Liver (tissue), 8 donors: ENCODE measurements at regions not wholly inside any gene's neighbourhood (a gene's known extent, or its start where the extent isn't known, plus 50 kb on each side); places are given as distances from the start of the nearest gene placed in this dataset.
A peak's percentile ranks its signal among the peaks of the same experiment; 100 is the strongest.

Experiments
- DNase-seq: peaks from one replicate; pipeline ENCODE4 v3.0.0-alpha.2; 2017; ENCODE audit warnings: low spot score
- H3K27ac ChIP-seq, 2 donors: one replicate each; pipeline ENCODE4 v1.7.0; 2013; ENCODE audit warnings: inconsistent platforms in 2 of 2, low read length in 2 of 2, control low read depth in 1 of 2, low read depth in 1 of 2, mild to moderate bottlenecking in 1 of 2
- H3K27me3 ChIP-seq, 4 donors: one replicate each; pipeline versions ENCODE4 v1.6.1 to v1.7.0; 2013; ENCODE audit warnings: low read length in 3 of 4, inconsistent platforms in 1 of 4, mild to moderate bottlenecking in 1 of 4, moderate library complexity in 1 of 4; ENCODE audit not compliant: control insufficient read depth in 4 of 4, insufficient read depth in 4 of 4
- H3K36me3 ChIP-seq, 4 donors: one replicate each; pipeline versions ENCODE4 v1.6.1 to v1.7.0; 2013; ENCODE audit warnings: low read length in 3 of 4, mild to moderate bottlenecking in 3 of 4, low read depth in 1 of 4, moderate library complexity in 1 of 4; ENCODE audit not compliant: control insufficient read depth in 4 of 4, insufficient read depth in 3 of 4
- H3K4me1 ChIP-seq, 4 donors: one replicate each; pipeline versions ENCODE4 v1.6.1 to v1.7.0; 2013; ENCODE audit warnings: low read length in 3 of 4, mild to moderate bottlenecking in 3 of 4, moderate library complexity in 1 of 4; ENCODE audit not compliant: control insufficient read depth in 4 of 4, insufficient read depth in 4 of 4
- H3K4me3 ChIP-seq, 3 donors: one replicate each; pipeline versions ENCODE4 v1.6.1 to v1.7.0; 2013; ENCODE audit warnings: low read length in 3 of 3, control low read depth in 1 of 3, low read depth in 1 of 3, mild to moderate bottlenecking in 1 of 3
- H3K9ac ChIP-seq, 2 donors: one replicate each; pipeline ENCODE4 v1.7.0; 2013; ENCODE audit warnings: low read length in 2 of 2, mild to moderate bottlenecking in 2 of 2, moderate library complexity in 2 of 2, control low read depth in 1 of 2, low read depth in 1 of 2
- H3K9me3 ChIP-seq, 4 donors: one replicate each; pipeline versions ENCODE4 v1.6.1 to v1.7.0; 2013; ENCODE audit warnings: low read length in 3 of 4; ENCODE audit not compliant: control insufficient read depth in 4 of 4
- CTCF ChIP-seq: fragments of 150-350 bp; IDR thresholded peaks from 2 replicates; pipeline ENCODE4 v1.5.1; 2017; ENCODE audit warnings: improper control_type of control experiment, low read depth, low read length; ENCODE audit not compliant: missing input control
- EGR1 ChIP-seq, 2 donors: IDR thresholded peaks; 2 replicates each; pipeline ENCODE4 v1.6.1; 2016 to 2018; ENCODE audit warnings: antibody characterized with exemption in 2 of 2, low read depth in 2 of 2
- FOXA1 ChIP-seq: IDR thresholded peaks from 2 replicates; pipeline ENCODE4 v1.6.1; 2016; ENCODE audit warnings: antibody characterized with exemption
- HNF4A ChIP-seq, 2 donors: conservative IDR thresholded peaks; 2 replicates each; pipeline ENCODE4 v1.6.1; 2016; ENCODE audit warnings: antibody characterized with exemption in 2 of 2, mild to moderate bottlenecking in 2 of 2
- JUND ChIP-seq, 2 donors: IDR thresholded peaks; 2 replicates each; pipeline ENCODE4 v1.6.1; 2016; ENCODE audit warnings: antibody characterized with exemption in 2 of 2
- RAD21 ChIP-seq, 2 donors: IDR thresholded peaks; 2 replicates each; pipeline ENCODE4 v1.6.1; 2016; ENCODE audit warnings: antibody characterized with exemption in 2 of 2, mild to moderate bottlenecking in 2 of 2
- TAF1 ChIP-seq: conservative IDR thresholded peaks from 2 replicates; pipeline ENCODE4 v1.6.1; 2016; ENCODE audit warnings: antibody characterized with exemption, mild to moderate bottlenecking
- YY1 ChIP-seq: IDR thresholded peaks from 2 replicates; pipeline ENCODE4 v1.6.1; 2016; ENCODE audit warnings: antibody characterized with exemption, mild to moderate bottlenecking
- WGBS: extraction: QIAGEN DNeasy Blood & Tissue Kit; methylation state at CpG from one replicate; pipeline ENCODE4 v1.1.7; 2013; 5-methylcytosine and 5-hydroxymethylcytosine counted together
- TF ChIP-seq, protein P1 (sequence below): IDR thresholded peaks from 2 replicates; pipeline ENCODE4 v1.6.1; 2016; ENCODE audit warnings: antibody characterized with exemption
- TF ChIP-seq, protein P2 (sequence below): IDR thresholded peaks from 2 replicates; pipeline ENCODE4 v1.6.1; 2016; ENCODE audit warnings: antibody characterized with exemption
- donor health status: healthy.
- donor health status: healthy.
- donor health status: healthy.
- donor health status: healthy.
- donor health status: healthy.

- H3K4me1 ChIP-seq, result no peaks in the 10 kb centered on the region
- H3K27ac ChIP-seq, result no peak overlapping the region
- peak; percentile 13 for DNase-seq
- H3K9me3 ChIP-seq, result no peaks in the 10 kb centered on the region
- no peak overlapping the region for H3K9ac ChIP-seq
- no peak for TF ChIP-seq YY1
- TF ChIP-seq HNF4A (conservative IDR thresholded peaks at IDR 0.05), result no peak
- peaks cover 0 to 4% (median 1%) of the 10 kb centered on the region in 4 donors for H3K27me3 ChIP-seq
- H3K4me3 ChIP-seq, result no peak overlapping the region
- 53% methylated on average over 40 of the region's 40 CpGs for WGBS
- H3K36me3 ChIP-seq, result no peaks in the 10 kb centered on the region
Measured at GRCh38 chr9:135301271-135302263, 178.0 kb upstream of the PPP1R26 start.

GRCh38 chr9:135302329-135303279 lies 177.0 kb upstream of the PPP1R26 start:
- Histone ChIP-seq H3K4me1 (no peaks in the 10 kb centered on the region), H3K27ac (no peak overlapping the region), H3K36me3 (no peaks in the 10 kb centered on the region), H3K4me3 (no peak overlapping the region), H3K9ac (no peak overlapping the region), H3K27me3 (peaks cover 0 to 4% (median 1%) of the 10 kb centered on the region in 4 donors), H3K9me3 (no peaks in the 10 kb centered on the region)
- WGBS, result 76% methylated on average over 28 of the region's 28 CpGs
- DNase-seq, result peak; percentile 25
- TF ChIP-seq RAD21 (IDR thresholded peaks at IDR 0.05), result no peak
- TF ChIP-seq EGR1 (IDR thresholded peaks at IDR 0.05; ENCODE audit: low read depth in 2 of 2), result no peak
- TF ChIP-seq, protein P1, sequence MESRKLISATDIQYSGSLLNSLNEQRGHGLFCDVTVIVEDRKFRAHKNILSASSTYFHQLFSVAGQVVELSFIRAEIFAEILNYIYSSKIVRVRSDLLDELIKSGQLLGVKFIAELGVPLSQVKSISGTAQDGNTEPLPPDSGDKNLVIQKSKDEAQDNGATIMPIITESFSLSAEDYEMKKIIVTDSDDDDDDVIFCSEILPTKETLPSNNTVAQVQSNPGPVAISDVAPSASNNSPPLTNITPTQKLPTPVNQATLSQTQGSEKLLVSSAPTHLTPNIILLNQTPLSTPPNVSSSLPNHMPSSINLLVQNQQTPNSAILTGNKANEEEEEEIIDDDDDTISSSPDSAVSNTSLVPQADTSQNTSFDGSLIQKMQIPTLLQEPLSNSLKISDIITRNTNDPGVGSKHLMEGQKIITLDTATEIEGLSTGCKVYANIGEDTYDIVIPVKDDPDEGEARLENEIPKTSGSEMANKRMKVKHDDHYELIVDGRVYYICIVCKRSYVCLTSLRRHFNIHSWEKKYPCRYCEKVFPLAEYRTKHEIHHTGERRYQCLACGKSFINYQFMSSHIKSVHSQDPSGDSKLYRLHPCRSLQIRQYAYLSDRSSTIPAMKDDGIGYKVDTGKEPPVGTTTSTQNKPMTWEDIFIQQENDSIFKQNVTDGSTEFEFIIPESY, result no peak
- no peak for TF ChIP-seq TAF1
- TF ChIP-seq JUND (IDR thresholded peaks at IDR 0.05), result no peak

GRCh38 chr9:135303280-135303647 lies 176.3 kb upstream of the PPP1R26 start:
- H3K36me3 ChIP-seq, result no peaks in the 10 kb centered on the region
- no peak overlapping the region for H3K4me3 ChIP-seq
- H3K27ac ChIP-seq, result no peak overlapping the region
- TF ChIP-seq FOXA1 (no peak), CTCF (no peak), TAF1 (no peak), YY1 (no peak)
- TF ChIP-seq, protein P2, sequence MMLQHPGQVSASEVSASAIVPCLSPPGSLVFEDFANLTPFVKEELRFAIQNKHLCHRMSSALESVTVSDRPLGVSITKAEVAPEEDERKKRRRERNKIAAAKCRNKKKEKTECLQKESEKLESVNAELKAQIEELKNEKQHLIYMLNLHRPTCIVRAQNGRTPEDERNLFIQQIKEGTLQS, result no peak
- no peak overlapping the region for H3K9ac ChIP-seq
- no peaks in the 10 kb centered on the region for H3K9me3 ChIP-seq
- no peak for DNase-seq
- 40% methylated on average over 3 of the region's 3 CpGs for WGBS
- H3K27me3 ChIP-seq, result peaks cover 0 to 4% (median 1%) of the 10 kb centered on the region in 4 donors
- H3K4me1 ChIP-seq, result no peaks in the 10 kb centered on the region
